ENCODE measurements at regions not wholly inside any gene's neighbourhood (a gene's known extent, or its start where the extent isn't known, plus 50 kb on each side); places are given as distances from the start of the nearest gene placed in this dataset.
"Not testable (repeated sequence)": the region's sequence is repeated elsewhere in the genome, so short reads cannot be mapped to it uniquely, and the experiment has no call there.

DNA sequence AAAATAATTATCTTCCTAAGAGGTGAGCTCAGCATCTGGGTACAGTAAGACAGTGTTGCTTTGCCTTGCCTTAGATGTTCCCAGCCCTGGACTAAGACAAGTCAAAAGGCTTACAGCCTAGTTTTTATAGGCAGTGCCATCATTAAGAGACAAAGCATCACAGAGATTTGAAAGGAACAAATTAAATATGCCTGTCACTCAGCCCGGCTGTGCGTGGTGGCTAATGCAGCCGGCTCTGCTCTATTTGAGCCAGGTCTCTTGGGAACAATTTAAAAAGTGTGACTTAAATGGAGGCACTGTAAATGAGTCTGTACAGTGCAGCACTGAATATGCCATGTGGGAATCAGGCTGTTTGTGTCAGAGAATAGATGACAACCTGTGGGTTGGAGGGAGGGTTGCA is 1687.4 kb upstream of the FLRT2 start:
- DNase-seq (ENCODE audit: low read depth) = no peak

DNA sequence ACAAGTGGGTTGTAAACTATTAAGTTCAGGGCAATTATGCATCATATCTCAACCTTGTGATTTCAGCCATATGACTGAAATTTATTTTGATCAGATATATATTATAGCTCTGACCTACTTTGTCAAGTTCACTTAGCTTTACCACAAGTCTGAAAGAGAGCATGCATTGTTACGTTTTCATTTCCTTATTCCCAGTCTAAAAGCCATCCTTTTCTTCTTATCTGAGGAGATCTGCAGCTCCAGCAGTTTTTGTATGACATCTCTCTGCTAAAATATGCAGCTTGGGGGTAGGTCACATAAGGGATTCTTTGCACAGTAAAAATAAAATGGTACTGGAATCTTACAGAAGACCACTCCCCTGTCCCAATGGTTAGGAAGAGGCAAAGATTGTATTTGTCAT is 1682.8 kb upstream of the FLRT2 start:
- DNase-seq (ENCODE audit: low read depth) = no peak

DNA sequence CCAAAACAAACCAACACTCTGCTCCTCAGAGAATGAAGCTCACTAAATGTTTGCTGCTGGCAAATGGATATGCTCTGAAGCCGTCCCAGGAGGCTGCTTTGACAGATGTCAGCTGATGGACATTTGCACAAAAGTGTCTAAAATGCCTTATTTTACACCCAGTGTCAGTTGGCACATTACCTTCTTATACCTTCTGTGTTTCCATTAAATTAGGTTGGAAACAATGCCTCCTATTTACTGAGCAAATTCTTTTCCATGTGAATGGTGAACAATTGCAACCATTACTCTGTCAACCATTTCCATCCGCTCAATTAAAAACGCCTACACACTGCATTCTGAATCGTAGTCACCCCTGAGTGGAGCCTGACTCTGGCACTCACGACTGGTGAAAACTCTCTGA is 1679.9 kb upstream of the FLRT2 start:
- DNase-seq (ENCODE audit: low read depth) = no peak

DNA sequence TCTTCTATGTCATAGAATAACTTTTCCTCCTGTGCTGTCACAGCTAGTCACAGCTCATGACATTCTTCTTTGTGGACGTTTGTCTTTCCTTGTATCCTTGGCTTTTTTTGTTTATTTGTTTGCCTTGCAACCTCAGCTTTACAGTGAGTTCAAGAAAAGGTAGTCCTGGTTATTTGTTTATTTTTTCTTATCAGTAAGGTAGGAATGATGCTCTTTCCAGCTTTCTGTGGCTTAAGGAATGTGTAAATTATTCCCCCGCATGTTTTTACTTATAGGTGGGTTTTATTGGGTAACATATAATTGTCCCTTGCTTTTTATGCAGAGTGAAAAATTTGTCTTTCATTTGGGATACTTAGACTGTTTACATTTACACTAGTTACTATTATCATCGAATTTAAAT is 1673.6 kb upstream of the FLRT2 start:
- DNase-seq (ENCODE audit: low read depth) = no peak

DNA sequence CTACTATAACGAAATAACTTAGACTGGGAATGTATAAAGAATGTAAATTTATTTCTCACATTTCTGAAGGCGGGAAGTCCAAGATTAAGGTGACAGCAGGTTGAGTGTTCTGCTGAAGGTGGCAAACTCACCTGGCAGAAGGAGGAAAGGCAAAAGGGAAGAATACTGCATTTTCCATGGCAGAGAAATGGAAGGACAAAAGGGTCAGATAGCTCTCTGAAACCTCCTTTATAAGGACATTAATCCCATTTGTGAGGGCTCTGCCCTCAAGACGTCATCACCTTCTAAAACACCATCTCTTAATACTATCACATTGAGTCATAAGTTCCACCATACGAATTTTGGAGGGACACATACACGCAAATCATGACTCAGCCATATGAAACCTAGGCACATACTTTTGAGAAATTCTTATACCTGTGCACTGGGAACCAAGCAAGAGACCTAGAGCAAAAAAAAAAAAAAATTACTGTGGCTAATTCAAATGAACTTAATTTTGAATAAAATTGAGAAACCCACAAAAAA is 1669.3 kb upstream of the FLRT2 start:
- DNase-seq (ENCODE audit: low read depth) = peak; percentile 11

DNA sequence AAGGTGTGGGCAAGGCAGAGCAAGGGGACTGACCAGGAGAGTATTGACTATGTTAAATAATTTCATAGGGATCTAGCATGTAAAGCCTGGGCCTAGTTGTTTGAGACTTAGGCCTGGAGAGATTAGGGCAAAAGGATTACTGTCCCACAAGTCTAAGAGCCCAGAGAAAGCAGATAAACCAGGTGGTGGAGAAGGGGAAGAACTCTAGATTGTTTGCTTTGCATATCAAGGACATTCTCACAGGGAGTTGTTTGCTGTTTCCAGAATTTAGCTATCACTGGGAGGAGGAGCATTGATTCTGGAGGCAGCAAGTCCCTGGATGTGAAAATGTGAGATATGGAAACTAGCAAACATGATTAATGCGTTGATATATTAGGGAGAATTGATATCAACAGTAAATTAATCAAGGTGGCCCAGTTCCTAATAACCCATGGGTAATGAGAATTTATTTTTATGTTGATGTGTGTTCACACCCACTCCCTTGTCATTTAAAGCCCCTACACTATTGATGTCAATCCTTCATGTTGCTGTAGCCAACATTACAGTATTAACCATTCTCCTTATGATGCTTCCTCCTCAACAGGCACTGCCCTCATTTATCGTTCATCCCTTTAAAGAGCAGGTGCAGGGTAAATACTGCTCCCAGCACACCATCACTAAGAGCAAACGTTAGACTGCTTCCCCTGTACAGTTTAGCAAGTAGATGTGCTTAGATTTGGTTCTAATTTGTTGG is 1666.7 kb upstream of the FLRT2 start:
- DNase-seq (ENCODE audit: low read depth) = no peak

DNA sequence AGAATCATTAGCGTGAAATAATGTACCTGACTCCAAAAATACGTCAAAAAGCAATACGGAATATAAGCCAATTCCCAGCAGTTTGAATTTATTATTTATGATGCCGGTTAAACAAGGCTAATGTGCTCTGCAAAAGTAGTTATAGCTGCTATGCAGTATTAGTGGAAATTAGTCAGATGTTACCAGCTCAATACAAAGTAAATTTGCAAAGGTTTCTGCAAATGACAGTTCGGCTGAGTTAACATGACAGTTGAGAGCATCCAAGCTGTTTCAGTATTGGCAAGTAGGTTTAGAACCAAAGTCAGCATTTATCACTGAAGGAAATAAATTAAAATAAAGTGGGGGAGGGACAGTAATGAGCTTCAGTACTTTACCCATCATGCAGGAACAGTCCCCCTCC is 1665.8 kb upstream of the FLRT2 start:
- DNase-seq (ENCODE audit: low read depth) = no peak

DNA sequence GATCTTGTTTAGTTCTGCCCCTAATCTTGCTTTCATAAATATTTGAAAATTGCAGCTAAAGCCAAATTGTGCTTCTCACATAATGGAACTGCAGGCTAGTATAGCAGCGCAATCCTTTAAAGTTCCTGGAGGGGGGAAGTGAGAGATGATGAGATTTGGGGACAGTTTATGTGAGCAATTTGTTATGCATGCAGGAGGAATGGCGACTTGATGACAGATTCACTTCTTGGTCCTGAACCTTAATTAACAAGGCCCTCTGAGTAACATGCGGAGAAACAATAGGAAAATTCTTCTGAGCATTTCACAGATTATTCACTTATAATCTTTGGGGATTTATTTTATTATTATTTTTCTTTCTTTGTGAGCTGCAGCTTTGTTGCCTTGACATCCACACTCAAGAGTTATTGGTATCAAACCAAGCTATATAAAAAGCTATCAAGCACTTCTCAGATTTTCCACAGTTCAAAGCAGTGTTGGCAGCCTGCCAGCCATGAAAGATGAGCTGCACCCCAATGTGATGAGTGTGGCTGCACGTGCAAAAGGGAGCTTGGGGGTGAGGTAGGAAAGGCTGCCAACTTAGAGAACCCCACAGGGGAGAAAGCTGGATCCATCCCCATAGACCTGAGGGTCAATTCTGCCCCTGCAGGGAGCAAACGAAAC is 1662.2 kb upstream of the FLRT2 start:
- DNase-seq (ENCODE audit: low read depth) = no peak

DNA sequence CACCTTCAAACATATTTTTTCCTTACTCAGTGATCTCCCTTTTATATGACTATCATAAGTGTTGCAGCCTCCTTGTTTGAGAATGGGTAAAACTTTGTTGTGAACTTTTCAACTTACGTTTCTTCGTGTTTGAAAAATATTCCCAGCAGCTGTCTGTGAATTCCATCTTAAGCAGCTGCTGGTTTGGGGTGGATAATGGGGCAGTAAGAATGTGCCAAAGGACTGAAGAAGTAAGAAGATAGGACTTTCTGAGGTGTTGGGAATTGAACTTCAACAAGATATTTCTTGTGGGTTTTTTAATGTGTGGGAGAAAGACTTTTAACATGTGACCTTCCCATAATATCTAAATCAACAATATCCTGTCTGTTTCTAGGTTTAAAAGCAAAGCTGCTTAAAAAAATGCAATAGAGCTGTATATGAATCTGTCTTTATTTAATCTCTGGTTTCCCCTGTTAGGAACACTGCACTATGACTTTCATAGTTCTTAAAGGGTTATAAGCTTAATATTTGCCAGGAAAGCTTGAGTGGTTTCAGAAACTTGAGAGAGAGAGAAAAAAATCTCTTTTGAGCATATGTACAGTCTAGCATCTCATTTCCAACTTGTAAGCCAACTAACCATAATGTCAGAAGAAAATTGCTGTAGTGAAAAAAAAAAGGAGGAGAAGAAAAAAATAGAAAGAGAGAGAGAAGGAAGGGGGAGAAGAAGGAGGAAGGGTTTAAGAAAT is 1659.2 kb upstream of the FLRT2 start:
- DNase-seq (ENCODE audit: low read depth) = no peak

DNA sequence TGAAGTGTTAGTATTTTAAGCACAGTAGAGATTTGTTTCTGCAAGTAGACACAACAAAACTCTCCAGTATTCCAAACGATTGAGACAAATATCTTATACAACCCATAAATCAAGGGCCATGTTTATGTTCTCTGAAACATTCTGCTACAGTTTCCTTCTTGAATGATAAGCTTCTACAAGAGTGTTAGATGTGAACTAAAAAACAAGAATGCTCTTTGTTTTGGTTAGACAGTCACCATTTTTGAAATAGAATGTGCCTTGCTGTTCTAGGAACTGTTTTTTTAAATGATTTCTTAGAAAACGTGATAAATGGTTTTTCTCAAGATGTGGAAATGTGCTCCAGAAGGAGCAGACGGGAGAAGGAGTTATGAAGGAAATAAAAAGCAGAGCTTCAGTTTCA is 1656.3 kb upstream of the FLRT2 start:
- no peak for DNase-seq (ENCODE audit: low read depth)

DNA sequence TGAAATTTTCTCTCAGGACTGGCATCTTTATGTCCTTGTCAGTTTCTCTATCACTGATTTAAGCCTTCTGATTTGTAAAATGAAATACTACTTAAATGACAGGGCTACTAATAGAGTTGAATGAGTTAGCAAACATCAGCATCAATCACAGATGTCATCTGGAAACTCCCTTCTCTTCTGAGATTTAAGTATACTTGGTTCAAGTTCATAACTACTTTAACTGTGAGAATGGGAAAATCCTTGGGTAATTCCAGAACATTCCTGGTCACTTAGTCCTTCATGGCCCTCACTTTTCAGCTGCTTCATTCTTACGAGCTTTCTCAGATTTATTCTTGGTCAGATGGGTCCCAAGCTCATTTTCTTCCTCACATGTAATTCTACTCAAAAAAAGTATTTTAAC is 1655.3 kb upstream of the FLRT2 start:
- no peak for DNase-seq (ENCODE audit: low read depth)

DNA sequence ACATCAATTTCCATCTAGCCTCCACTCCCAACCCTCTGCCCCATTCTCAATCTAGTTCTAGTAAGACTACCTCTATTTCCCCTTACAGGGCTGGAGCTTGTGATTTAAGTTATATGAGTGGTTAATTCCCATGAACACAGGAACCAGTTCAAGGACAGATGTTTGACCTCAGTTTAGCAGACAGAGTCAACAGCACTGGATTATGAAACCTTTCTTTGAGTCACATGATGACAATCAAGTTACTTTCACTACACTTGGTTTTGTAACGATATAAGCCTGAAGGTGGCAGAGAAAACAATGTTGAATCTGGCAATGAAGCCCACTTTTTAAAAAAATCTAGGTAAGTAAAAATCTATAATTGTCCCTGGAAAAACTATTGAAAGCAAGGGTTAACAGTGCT is 1646.2 kb upstream of the FLRT2 start:
- DNase-seq (ENCODE audit: low read depth) = no peak

DNA sequence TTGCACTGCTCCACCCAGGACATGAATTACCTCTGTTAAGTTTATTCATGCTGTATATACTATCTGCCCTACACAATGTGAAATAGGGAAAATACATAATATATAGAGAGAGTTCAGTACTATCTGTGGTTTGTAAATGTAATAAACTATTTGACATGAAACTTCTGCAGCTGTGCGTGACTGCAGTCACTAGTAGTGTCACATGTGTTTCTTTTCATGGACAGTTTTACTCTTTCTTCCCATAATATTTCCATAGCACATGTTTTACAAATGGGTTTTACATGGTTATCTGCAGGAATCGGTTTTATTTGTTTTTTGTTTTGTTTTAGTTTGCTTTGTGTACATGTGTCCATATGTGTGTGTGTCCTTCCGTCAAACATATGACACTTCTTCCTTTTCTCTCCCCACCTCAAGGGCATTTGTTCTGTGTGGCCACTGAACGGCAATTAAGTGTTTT is 1644.1 kb upstream of the FLRT2 start:
- no peak for DNase-seq (ENCODE audit: low read depth)

DNA sequence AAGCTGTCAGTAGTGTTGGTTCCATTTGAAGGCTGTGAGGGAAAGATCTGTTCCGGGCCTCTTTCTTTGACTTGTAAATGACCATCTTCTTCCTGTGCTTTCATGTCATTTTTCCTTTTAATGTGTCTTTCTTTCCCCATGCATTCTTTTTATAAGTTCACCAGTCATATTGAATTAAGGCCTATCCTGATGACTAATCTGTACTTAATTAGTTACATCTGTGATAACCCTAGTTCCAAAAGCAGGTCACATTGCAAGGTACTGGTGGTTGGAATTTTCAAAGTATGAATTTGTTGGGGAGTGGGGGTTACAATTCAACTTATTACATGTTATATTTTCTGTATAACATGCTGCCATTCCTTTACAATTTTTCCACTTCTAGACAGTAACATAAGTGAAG is 1642.1 kb upstream of the FLRT2 start:
- no peak for DNase-seq (ENCODE audit: low read depth)

DNA sequence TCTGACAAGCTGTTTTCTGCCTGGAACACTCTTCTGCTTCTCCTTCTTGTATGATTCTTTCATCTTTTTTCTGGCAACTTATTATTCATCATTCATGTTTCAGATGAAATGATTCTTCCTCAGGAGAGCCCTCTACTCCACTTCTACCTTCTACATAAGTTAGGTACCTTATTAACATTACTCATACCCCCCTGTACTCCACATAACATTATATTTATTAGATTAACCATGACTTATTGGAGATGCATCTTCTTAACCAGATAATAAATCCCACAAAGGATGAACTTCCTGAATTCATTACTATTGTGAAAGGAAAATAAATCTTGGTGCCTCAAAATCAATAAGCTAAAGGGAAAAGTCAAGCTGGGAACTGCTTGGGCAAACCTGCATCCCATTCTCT is 1636.5 kb upstream of the FLRT2 start:
- no peak for DNase-seq (ENCODE audit: low read depth)

DNA sequence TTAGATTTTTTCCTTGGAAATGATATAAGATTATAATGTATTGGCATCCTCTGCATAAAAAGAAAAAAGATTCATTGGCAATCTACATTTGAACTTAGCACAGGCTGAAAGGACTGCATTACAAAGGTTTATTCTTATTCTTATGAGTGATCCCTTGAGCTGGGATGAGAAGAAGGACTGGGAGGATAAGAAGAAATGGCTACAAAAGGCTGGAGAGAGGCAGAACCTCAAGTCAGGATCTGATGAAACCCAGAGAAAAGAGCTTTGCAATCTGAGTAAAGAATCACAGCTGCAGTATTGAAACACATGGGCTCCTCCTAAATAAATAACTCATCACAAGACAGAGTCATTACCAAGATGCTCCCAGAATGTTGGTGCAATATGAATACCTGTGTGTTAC is 1635.4 kb upstream of the FLRT2 start:
- no peak for DNase-seq (ENCODE audit: low read depth)

DNA sequence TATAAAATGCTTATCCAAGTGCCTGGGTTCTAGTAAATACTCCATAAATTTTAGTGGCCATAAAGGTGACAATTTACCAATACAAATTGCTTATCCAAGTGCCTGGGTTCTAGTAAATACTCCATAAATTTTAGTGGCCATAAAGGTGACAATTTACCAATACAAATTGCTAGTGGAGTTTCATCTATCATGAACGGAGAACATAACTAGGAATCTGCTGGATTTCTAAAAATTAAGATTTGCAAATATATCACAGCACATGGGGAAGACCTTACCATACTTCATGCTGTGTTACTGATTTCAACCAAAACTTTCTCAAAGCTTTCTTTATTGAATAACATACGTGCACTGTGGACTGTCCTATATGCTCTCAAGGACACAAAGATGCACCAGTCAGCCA is 1631.4 kb upstream of the FLRT2 start:
- not testable (repeated sequence) for DNase-seq (ENCODE audit: low read depth)

DNA sequence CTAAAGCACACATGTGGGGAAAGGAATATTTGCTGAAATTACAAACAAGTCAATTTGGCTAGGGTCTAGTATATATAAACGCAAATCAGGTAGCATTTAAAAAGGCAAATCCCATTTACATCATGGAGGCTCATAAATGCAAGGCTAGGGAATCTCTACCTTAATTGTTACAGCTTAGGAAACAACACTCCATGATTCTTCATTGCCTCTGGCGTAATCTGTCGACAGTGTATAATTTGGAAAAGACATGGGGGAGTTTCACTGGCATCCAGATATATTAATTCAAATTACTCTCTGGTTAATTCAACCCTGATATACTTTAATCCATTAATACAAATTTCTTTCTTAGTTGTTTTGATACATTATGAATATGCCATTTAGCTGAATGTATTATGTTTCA is 1630.2 kb upstream of the FLRT2 start:
- DNase-seq (ENCODE audit: low read depth) = no peak

DNA sequence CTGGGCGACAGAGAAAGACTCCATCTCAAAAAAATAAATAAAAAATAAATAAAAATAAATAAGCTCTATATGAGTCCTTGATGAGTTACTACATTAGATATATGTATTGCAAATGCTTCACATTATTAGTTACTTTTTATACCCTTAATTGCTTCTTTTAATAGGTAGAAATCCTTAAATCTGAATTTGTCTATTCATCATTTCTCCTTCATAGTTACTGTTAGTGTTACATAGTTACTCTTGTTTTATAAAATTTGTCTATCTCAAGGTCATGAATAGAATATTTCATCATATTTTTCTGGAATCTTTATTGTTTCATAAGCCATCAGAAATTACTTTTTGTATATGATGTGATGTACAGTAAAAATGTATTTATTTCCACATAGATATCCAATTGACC is 1624.8 kb upstream of the FLRT2 start:
- DNase-seq (ENCODE audit: low read depth) = no peak

DNA sequence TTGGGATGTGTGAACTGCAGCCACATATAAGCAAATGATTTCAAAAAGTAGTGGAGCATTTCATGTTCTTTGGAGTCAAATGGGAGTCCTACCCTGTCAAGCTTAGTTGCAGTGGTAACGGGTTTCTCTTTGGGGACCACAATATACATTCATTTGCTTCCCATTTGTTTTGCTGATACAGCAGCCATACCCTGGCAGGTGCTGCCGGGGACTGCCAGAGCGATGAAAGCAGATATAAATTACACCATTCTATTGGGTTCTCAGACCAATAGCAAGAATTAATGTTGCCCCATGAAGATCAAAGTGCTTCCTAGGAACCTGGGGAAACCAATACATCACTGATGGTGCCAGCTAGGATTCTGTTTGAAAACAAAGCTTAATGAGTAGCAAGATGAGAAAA is 1621.5 kb upstream of the FLRT2 start:
- DNase-seq (ENCODE audit: low read depth) = no peak

DNA sequence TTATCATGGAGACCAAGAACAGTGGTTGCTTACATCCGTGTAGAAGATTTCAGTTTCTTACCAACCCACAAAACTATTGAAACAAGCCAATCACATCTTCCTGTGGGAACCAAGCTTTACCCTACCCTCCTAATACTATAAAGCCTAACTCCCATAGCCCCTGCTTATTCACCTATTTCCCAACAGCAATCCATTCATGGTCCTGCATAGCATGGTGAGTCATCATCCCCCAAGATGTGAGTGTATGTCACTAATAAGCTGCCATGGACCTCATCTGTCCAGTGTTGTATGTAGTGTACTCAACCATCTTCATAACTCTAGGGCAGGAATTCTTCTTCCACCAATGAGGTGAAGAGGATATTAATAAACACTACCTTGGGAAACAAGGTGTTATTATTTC is 1620.4 kb upstream of the FLRT2 start:
- peak; percentile 1 for DNase-seq (ENCODE audit: low read depth)

DNA sequence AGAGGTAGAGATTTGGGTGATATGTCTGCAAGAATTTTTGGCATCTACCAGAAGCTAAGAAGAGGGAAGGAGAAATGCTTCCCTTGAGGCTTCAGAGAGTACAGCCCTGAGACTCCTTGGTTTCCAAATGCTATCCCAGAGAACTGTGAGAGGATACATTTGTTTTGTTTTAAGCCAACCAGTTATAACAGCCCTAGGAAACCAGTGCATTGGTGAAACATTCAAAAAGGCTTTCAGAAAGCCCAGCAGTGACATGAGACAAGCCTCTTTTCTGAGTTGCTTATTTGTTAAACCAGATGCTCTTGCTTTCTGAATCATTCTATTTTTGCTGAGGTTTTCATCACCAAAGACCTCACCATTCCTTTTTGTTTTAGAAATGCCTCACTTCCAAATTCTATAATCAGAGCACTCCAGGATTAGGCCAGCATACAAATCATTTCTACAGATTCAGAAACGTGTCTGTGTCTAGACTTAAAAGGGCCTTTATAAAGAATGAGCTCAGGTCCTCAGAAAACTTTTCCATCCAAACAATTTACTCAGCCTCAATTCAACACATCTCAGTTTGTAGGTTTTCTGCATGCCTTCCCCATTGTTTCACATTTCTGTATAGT is 1617.8 kb upstream of the FLRT2 start:
- DNase-seq (ENCODE audit: low read depth) = no peak

DNA sequence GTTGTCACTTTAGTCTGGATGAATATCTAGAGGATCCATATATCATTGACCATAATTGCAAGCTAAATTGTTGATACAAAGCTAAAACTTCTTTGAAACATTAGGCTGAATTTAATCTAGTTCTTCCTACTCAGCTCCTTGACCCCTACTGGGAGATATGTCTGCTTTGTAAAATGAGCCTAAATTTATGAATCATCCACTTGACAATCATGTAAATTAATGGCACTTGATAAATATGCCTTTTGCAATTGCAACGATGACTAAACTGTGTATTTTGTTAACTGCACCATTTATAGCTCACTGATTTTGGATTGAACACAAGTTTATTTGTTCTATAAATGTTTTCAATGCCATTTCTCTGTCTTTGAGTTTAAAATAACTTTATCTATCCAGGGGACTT is 1616.5 kb upstream of the FLRT2 start:
- DNase-seq (ENCODE audit: low read depth) = no peak

Data from HS-27A (cell line).